Upper lobe of left lung (tissue), 6 donors: ENCODE measurements at regions not wholly inside any gene's neighbourhood (a gene's known extent, or its start where the extent isn't known, plus 50 kb on each side); places are given as distances from the start of the nearest gene placed in this dataset.

Experiments
- ATAC-seq, 2 donors: fragments of 200-7000 bp; cut with Tn5 transposase; one replicate each; pipeline ENCODE4 v1.9.1; 2022; ENCODE audit warnings: mild to moderate bottlenecking in 2 of 2, moderate library complexity in 2 of 2; ENCODE audit not compliant: low FRiP score in 2 of 2
- DNase-seq, 2 donors: peaks; one replicate each; pipeline ENCODE4 v3.0.0-alpha.2; 2019 to 2020
- H3K27ac ChIP-seq, 4 donors: fragments of 200-600 bp; sonication (generic); one replicate each; pipeline ENCODE4 v1.5.1; 2016 to 2019
- H3K27me3 ChIP-seq, 4 donors: fragments of 200-600 bp; sonication (generic); one replicate each; pipeline ENCODE4 v1.5.1; 2017 to 2019
- H3K36me3 ChIP-seq, 4 donors: fragments of 200-600 bp; sonication (generic); one replicate each; pipeline ENCODE4 v1.5.1; 2016 to 2019
- H3K4me1 ChIP-seq, 4 donors: fragments of 200-600 bp; sonication (generic); one replicate each; pipeline ENCODE4 v1.5.1; 2018 to 2019
- H3K4me3 ChIP-seq, 4 donors: fragments of 200-600 bp; sonication (generic); one replicate each; pipeline ENCODE4 v1.5.1; 2017 to 2019; ENCODE audit warnings: mild to moderate bottlenecking in 2 of 4, moderate library complexity in 1 of 4
- H3K9me3 ChIP-seq, 4 donors: fragments of 200-600 bp; sonication (generic); one replicate each; pipeline ENCODE4 v1.5.1; 2018 to 2019
- EP300 ChIP-seq, 4 donors: sonication (generic); formaldehyde crosslinking; IDR thresholded peaks; one replicate each; pipeline ENCODE4 v1.5.1; 2017; ENCODE audit warnings: antibody characterized with exemption in 4 of 4, control low read depth in 2 of 4
- POLR2A ChIP-seq, 4 donors: fragments of 450-650 bp; IDR thresholded peaks; one replicate each; pipeline ENCODE4 v1.5.1; 2016 to 2017; ENCODE audit warnings: antibody characterized with exemption in 4 of 4, mild to moderate bottlenecking in 2 of 4
- POLR2AphosphoS5 ChIP-seq, 2 donors: sonication (generic); formaldehyde crosslinking; IDR thresholded peaks; one replicate each; pipeline ENCODE4 v1.5.1; 2017; ENCODE audit warnings: antibody characterized with exemption in 2 of 2
- WGBS, 2 donors: methylation state at CpG; one replicate each; pipeline ENCODE4 v1.1.5; 2017 to 2018; 5-methylcytosine and 5-hydroxymethylcytosine counted together
- TF ChIP-seq, protein P1 (sequence below), 6 experiments: fragments of 450-650 bp in 4 of 6; fragments of 200-600 bp in 2 of 6; sonication (generic) in 2 of 6; IDR thresholded peaks; one replicate each; pipeline ENCODE4 v1.5.1; 2016 to 2019; ENCODE audit warnings: antibody characterized with exemption in 6 of 6
- donor health status: DM: no; HTN: no; CAD: no; lungs with moderate emphysema.
- donor health status: DM: no; HTN: yes; CAD: no; lungs with severe emphysema.

DNA sequence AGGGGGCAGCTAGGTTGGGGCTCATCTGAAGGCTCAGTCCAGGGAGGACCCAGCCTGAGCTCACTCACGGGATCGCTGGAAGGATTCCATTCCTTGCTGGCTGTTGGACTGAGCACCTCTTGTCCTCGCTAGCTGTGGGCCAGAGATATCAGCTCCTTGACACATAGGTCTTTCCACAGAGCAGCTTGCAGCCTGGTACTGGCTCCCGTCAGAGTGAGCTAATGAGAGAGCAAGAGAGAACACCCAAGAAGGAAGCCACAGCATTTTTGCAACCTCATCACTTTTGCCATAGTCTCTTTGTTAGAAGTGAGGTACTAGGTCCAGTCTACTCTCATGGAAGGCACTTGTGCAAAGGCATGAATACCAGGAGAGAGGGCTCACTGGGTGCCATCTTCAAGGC, 179.9 kb downstream of the CDC5L start:
- Histone ChIP-seq H3K9me3 (no peaks in the 10 kb centered on the region), H3K4me3 (no peak overlapping the region), H3K27ac (no peak overlapping the region), H3K36me3 (no peaks in the 10 kb centered on the region), H3K4me1 (peaks cover 0 to 11% (median 4%) of the 10 kb centered on the region in 4 donors), H3K27me3 (no peaks in the 10 kb centered on the region)
- peak in 1 of 2 donors; percentile 36 for DNase-seq
- ATAC-seq = peak in 1 of 2 donors; percentile 20
- TF ChIP-seq EP300 (IDR thresholded peaks at IDR 0.05) (no peak), POLR2A (IDR thresholded peaks at IDR 0.05) (no peak), POLR2AphosphoS5 (IDR thresholded peaks at IDR 0.05) (no peak)
- TF ChIP-seq, protein P1, sequence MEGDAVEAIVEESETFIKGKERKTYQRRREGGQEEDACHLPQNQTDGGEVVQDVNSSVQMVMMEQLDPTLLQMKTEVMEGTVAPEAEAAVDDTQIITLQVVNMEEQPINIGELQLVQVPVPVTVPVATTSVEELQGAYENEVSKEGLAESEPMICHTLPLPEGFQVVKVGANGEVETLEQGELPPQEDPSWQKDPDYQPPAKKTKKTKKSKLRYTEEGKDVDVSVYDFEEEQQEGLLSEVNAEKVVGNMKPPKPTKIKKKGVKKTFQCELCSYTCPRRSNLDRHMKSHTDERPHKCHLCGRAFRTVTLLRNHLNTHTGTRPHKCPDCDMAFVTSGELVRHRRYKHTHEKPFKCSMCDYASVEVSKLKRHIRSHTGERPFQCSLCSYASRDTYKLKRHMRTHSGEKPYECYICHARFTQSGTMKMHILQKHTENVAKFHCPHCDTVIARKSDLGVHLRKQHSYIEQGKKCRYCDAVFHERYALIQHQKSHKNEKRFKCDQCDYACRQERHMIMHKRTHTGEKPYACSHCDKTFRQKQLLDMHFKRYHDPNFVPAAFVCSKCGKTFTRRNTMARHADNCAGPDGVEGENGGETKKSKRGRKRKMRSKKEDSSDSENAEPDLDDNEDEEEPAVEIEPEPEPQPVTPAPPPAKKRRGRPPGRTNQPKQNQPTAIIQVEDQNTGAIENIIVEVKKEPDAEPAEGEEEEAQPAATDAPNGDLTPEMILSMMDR (IDR thresholded peaks at IDR 0.05) = no peak
- WGBS, 2 donors = 80% methylated on average over 4 of the region's 4 CpGs; no CpG with 5 or more reads in 1 of the 2 donors

DNA sequence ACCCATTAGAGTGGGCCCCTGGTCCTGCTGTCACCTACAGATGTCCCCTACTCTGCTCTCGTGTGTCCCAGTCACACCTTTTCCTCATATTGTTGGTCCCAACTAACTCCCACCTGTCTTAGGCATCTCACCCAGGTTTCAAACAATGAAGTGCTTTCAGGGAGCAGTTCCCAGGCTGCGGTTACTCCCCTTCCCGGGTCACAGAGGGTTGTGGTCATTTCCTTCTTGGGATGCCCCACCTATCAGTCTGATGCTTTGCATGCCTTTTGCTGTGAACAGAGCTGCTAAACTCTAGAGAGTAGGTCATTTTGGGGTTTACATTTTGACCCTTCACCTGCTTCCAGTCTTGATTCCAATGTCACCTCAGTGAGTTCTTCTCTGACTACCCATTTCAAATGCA, 181.6 kb downstream of the CDC5L start:
- WGBS, 2 donors = 81 to 87% methylated on average over 3 of the region's 3 CpGs
- Histone ChIP-seq H3K36me3 (no peaks in the 10 kb centered on the region), H3K9me3 (no peaks in the 10 kb centered on the region), H3K27ac (no peak overlapping the region), H3K27me3 (no peaks in the 10 kb centered on the region), H3K4me3 (no peak overlapping the region), H3K4me1 (peaks cover 0 to 11% (median 4%) of the 10 kb centered on the region in 4 donors)
- DNase-seq (no peak), ATAC-seq (no peak)
- TF ChIP-seq POLR2AphosphoS5 (IDR thresholded peaks at IDR 0.05) (no peak), EP300 (IDR thresholded peaks at IDR 0.05) (no peak), POLR2A (IDR thresholded peaks at IDR 0.05) (no peak)
- TF ChIP-seq, protein P1 (IDR thresholded peaks at IDR 0.05) = no peak

DNA sequence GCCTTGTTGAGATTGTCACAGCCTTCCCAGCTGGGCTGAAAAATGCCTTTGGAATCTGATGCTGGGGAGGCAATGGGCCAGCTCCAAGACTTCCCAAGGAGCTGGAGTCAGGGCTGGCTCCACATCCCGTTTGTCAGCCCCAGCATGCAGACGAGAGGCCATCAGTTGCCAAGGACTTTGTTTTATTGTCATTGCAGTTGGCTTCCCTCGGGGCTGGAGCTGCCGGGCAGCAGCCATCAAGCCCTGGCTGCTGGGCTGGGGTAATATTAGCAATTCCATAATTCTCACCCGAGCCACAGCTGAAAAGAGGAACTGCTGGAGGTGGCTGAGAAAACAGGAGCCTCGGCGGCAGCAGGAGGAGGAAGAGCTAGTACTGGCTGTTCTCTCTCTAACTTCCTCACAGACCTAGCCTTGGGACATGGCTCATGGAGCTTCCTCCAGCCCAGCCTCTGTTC, 182.5 kb downstream of the CDC5L start:
- H3K4me3 ChIP-seq = no peak overlapping the region
- H3K9me3 ChIP-seq = no peaks in the 10 kb centered on the region
- peaks cover 0 to 11% (median 4%) of the 10 kb centered on the region in 4 donors for H3K4me1 ChIP-seq
- ATAC-seq (peak; percentile 60 to 84), DNase-seq (peak; percentile 31 to 51)
- H3K36me3 ChIP-seq = no peaks in the 10 kb centered on the region
- WGBS, 2 donors = 0 to 41% methylated on average over 2 to 7 of the region's 7 CpGs
- no peaks in the 10 kb centered on the region for H3K27me3 ChIP-seq
- H3K27ac ChIP-seq = no peak overlapping the region
- no peak for TF ChIP-seq POLR2A (IDR thresholded peaks at IDR 0.05)
- TF ChIP-seq POLR2AphosphoS5 (IDR thresholded peaks at IDR 0.05) = no peak
- TF ChIP-seq, protein P1 (IDR thresholded peaks at IDR 0.05) = no peak
- no peak for TF ChIP-seq EP300 (IDR thresholded peaks at IDR 0.05)

DNA sequence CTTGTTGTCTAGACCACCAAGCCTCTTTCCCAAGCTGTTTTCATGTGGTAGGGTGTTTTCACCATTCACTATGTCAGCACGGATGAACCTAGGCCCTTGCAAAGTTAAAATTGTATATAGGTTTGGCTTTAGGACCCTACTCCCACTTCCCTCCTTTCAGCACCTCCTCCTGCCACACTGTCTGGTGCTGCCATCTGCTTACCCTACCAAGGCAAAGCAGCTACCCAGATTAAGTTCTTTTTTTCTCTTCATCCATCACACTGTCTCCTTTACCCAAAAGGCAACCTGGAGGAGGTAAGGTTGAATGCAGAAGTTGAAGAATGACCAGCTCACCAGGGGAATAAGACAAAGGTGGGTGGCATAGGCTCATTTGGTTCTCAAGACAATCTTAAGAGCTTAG, 184.0 kb downstream of the CDC5L start:
- Histone ChIP-seq H3K4me1 (peaks cover 0 to 11% (median 4%) of the 10 kb centered on the region in 4 donors), H3K4me3 (no peak overlapping the region), H3K9me3 (no peaks in the 10 kb centered on the region), H3K27me3 (no peaks in the 10 kb centered on the region), H3K36me3 (no peaks in the 10 kb centered on the region), H3K27ac (no peak overlapping the region)
- DNase-seq = no peak
- ATAC-seq = no peak
- 91% methylated on average over 1 of the region's 1 CpG for WGBS, 2 donors
- TF ChIP-seq POLR2A (IDR thresholded peaks at IDR 0.05) = no peak
- TF ChIP-seq EP300 (IDR thresholded peaks at IDR 0.05) = no peak
- TF ChIP-seq, protein P1 (IDR thresholded peaks at IDR 0.05) = no peak
- no peak for TF ChIP-seq POLR2AphosphoS5 (IDR thresholded peaks at IDR 0.05)

DNA sequence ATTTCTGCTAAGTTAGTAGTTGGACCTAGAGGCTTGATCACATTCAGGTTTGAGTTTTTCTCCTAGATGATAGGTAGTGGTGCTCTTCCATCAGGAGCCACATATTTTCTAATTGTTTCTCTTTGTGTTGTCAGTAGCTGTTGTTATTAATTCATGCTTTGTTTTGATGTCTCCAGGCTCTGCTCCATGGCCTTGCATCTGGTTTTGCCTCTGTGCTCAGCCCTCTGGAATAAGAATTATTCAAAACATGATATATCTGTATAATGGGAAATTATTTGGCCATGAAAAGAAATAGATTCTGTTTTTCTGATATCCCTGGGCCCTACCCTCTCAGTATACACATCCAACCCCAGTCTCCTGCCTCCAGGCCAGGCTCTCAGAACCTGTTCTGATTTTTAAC, 184.8 kb downstream of the CDC5L start:
- TF ChIP-seq EP300 (IDR thresholded peaks at IDR 0.05) = no peak
- TF ChIP-seq, protein P1 (IDR thresholded peaks at IDR 0.05) = no peak
- no peak for TF ChIP-seq POLR2A (IDR thresholded peaks at IDR 0.05)
- no peak for TF ChIP-seq POLR2AphosphoS5 (IDR thresholded peaks at IDR 0.05)

More for the DNA sequence above, 184.8 kb downstream of the CDC5L start:
- H3K4me3 ChIP-seq = no peak overlapping the region
- H3K9me3 ChIP-seq = no peaks in the 10 kb centered on the region
- H3K4me1 ChIP-seq = peaks cover 0 to 11% (median 4%) of the 10 kb centered on the region in 4 donors
- DNase-seq (no peak), ATAC-seq (no peak)
- no peaks in the 10 kb centered on the region for H3K27me3 ChIP-seq
- H3K36me3 ChIP-seq = no peaks in the 10 kb centered on the region
- H3K27ac ChIP-seq = no peak overlapping the region
